DMS153 treated with DMSO at 0.1 percent for 48 hours (cell line): ENCODE measurements at regions not wholly inside any gene's neighbourhood (a gene's known extent, or its start where the extent isn't known, plus 50 kb on each side); places are given as distances from the start of the nearest gene placed in this dataset.

Experiments used
- DNase-seq: peaks from one replicate; lab custom pipeline; 2025; ENCODE audit not compliant: unreplicated experiment; lab: John Stamatoyannopoulos, UW

GRCh38 chr2:238632181-238633060 lies 205.7 kb downstream of the ASB1 start:
- DNase-seq, result no peak

GRCh38 chr2:238633426-238634328 lies 206.9 kb downstream of the ASB1 start:
- no peak for DNase-seq

- DNase-seq, result no peak
Measured at GRCh38 chr2:238634701-238635357, 208.1 kb downstream of the ASB1 start.

DNA sequence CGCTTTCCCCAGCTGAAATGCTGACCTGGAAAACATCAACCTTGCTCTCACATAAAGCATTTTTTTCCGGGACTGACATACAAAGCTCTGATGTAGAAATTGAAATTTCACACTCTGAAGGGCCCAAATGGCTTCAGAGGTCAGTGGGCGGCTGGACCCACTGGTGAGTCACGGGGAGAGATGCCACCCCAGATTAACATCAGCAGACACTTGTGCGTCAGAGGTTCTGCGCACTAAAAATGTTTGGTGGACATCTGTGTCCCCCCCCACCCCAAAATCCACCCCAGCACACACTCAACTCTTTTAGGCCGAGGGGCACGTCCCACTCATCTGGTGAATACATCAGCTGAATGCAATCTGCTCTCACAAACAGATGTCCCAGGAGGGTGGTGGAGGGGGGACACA lies 208.9 kb downstream of the ASB1 start:
- DNase-seq, result no peak

- DNase-seq, result no peak
Measured at GRCh38 chr2:238636269-238637073, 209.7 kb downstream of the ASB1 start.

DNA sequence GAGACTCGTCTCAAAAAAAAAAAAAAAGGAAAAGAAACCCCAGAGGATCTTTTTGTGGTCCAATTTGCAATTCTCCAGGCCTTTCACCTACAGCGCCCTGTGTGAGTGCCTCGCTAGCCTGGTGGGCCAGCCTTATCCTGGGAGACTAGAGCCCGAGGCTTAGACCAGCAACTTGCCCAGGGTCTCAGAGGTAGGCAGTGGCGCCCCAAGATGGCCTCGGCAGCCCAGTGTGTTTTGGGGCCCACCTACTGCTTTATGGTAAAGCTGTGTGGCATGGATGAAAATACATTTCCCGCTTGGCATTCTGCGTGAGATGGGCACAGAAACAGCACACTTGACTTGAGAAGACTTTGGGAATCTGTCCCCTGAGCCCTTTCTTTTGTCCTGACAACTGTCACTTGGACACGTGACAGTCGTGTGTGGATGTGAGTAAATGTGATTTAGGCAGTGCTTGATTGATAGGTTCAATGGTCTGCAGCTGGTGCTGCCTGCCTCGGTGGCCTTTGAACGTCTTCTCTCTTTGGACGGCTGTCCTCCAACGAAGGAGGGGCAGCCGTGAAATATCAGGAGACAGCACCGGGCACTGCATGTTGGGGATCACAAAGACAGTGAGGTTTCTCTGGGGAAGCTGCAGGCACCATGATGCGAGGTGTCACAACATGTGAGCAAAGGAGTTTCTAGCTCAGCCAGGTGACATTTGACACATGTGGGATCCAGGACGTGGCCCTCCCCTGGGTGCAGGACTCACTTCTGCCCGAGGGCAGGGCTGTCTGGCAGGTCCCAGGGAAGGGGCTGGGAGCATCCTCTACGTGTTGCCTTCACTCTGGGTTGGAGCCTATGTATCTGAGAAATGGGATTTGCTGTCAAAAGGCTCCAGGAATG lies 209.5 kb upstream of the TWIST2 start:
- no peak for DNase-seq

DNA sequence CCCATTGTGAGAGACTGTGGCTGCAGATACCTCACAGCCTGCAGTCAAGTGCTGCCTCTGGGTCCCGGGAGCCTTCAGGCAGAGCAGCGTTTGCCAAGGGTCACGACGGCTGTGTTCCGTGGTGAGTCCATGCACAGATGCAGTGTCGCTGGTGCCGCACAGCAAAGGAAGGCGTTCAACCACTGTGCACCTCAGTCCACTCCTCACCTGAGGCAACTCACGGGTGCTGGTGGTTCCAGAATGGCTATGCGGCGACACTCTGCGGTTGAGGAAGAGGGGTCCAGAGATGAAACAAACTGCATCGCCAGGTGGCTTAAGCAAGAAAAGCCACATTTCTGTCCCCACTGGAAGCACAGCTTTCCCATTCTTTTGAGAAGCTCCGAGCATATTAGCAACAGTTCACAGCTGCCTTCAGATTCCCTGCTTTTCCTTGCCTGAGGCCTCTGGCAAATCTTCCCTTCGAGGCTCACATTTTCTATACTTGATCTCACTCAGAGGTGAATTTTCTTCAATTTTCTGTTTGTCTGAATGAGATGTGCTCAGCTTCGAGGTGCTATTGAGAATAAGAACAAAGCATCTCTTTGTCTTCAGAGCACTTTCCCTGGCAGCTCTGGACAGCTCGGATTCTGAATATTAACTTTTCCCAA lies 208.8 kb upstream of the TWIST2 start:
- DNase-seq, result no peak

- DNase-seq, result no peak
Measured at GRCh38 chr2:238640486-238640885, 207.4 kb upstream of the TWIST2 start.

DNA sequence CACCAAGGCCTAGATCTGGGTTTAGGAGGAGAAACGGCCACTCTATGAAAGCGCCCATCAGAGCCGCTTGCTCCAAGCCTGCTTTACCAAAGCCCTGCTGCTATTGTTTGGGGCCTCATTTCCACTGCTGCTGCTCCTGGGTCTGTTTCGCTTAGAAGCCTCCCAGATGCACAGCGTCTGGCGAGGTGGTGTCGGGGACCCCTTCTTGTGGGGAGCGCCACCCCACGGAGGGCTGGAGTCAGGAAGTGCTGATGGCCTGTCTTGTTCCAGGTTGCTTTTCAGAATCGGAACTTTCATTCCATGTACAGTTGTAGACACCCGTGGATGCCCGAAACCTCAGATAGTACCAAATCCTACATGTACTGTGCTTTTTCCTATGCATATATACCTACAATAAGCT lies 204.9 kb upstream of the TWIST2 start:
- DNase-seq, result no peak

GRCh38 chr2:238643400-238643907 lies 204.4 kb upstream of the TWIST2 start:
- no peak for DNase-seq

- DNase-seq, result no peak
Measured at GRCh38 chr2:238644095-238645081, 203.5 kb upstream of the TWIST2 start.

DNA sequence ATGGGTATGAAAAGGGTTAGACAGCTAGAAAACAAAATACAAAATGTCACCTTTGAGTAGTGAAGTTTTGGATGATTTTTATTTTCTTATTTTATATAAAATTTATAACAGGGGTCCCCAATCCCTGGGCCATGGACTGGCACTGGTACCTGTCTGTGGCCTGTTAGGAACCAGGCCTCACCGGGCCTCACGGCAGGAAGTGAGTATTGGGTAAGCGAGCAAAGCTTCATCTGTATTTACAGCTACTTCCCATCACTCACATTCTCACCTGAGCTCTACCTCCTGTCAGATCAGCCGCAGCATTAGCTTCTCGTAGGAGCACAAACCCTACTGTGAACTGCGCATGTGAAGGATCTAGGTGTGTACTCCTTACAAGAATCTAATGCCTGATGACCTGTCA lies 202.8 kb upstream of the TWIST2 start:
- no peak for DNase-seq

- no peak for DNase-seq
Measured at GRCh38 chr2:238645716-238646115, 202.2 kb upstream of the TWIST2 start.

DNA sequence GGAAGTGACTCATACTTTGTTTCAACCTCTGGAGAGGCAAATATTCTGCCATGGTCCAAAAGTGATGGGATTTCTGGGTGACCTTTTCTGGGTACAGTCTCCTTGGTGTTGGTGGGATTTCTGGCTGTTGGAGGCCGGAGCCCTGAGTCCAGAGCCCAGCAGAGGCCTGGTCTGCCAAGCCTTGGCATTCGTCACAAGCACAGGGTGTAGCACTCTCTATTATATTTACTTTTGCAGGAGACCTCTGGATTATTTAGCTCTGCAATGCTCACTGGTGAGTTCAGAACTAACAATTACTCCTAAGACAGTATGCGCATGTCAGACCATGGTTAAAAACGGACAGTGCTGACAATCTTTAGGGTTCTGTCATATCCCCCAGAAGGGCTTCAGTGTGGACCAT lies 201.6 kb upstream of the TWIST2 start:
- no peak for DNase-seq

DNA sequence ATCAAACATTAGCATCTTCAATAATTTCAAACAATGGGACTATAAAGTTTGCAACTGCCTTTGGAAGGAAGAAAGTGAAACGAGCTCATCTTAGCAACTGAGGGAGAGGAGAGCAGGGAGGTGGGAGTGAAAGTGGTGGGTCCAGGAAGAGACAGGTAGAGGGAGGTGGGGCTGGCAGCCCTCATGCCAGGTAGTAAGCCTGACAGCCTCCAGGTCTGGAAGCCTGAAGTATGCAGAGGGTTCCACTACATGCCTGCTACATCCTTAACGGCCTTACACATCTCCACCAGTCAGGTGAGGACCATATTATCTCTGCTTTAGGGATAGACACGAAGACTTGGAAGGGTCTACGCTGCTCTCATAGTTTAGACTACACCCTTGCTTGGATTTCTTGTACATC lies 201.1 kb upstream of the TWIST2 start:
- no peak for DNase-seq

DNA sequence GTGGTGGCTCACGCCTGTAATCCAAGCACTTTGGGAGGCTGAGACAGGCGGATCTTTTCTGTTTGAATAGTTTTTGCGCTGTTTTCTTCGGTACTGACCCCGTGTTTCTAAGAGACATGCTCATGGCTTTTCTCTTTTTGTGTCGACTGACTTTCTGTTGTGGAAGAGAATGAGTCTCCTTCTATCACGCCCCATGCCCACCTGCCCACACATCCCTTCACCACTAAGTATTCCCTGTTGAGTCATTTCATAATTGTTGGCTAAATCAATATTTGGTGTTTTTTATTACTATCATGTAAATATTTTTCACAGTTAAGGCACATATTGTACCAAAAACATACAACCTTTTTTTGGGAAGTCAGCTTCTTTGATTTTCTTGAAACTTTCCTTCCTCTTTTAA lies 198.8 kb upstream of the TWIST2 start:
- no peak for DNase-seq

DNA sequence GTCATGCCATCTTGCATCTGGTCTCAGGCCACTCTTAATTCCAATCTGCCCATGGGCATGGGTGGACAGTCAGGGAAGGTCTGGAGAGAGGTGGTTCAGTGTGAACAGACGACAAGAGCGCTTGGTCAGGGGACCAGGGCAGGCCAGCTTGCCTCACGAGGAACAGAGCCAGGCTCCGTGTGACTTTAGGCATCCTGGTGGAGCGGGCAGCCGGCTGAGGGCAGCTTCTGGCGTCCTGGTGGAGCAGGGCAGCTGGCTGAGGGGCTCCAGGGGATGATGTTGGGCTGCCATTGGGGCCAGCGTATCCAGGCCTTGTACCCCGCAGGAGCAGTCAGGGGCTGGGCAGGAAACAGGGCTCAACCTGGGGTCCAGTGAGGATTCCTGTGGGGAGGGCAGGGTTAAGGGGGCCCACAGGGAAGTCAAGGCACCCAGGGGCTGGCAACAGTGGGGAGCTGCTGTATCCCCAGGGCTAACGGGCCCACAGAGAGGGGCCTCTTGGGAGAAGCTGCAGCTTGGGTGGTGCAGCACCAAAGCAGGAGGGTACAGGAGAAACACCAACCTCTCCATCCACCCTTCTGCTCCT lies 197.9 kb upstream of the TWIST2 start:
- no peak for DNase-seq
